Renal cortical epithelial cell (primary cell): ENCODE measurements at regions not wholly inside any gene's neighbourhood (a gene's known extent, or its start where the extent isn't known, plus 50 kb on each side); places are given as distances from the start of the nearest gene placed in this dataset.

Experiments
- DNase-seq: peaks from one replicate; pipeline ENCODE4 v3.0.0-alpha.2; 2011; ENCODE audit warnings: low read depth

DNA sequence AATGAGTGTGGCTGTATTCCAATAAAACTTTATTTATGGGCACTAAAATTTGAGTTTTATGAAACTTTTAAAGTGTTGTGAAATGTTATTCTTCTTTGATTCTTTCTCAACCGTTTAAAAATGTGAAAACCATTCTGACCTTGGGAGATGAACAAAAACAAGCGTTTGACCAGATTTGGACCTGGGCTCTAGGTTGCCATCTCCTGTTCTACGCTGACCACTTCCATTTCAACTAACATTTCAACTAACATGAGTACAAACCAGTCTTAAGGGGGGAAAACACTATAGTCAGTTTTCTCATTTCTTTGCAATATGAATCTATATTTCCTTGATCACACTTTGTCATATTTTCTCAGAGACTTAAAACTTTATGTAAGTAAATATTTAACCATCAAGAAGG is 118.4 kb upstream of the IRX5 start:
- no peak for DNase-seq

DNA sequence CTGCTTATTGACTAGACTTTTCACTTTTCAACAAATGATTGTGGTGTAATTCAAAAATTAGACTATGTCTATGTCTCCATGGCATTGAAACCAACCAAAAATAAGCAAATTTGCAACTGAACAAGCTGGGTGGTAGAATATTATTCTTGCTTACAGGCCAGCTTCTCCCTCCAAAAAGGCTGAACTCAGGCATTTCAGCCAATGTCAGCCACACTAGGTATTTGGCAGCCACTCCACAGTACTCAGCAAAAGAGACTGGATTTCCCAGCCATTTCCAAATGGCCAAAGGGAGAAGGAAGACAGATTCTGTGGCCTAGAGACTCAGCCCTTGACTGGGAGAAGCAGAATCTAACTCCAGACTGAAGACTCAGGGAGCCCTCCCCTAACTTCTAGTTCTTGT is 121.8 kb upstream of the IRX5 start:
- DNase-seq: no peak

DNA sequence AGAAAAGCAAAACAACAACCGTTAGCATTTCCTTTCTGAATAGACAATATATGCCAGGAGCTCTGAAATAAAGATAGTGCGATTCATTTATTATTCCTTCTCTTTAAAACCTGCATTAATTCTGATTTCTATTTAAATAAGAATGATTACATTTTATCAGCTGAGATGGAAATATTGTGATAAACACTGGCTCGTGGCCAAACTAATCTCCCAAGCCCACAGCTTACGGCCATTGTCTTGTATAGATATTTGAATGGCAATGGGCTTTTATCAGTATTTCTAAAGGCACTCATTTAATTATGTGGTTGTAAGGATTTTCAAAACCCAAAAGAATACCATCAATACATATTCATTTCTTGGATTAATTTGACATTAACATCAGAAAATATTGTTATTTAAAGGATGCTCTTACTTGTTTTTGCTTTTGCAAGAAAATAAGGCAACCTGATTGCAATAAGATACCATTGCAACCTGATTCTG is 123.7 kb upstream of the IRX5 start:
- DNase-seq: no peak

DNA sequence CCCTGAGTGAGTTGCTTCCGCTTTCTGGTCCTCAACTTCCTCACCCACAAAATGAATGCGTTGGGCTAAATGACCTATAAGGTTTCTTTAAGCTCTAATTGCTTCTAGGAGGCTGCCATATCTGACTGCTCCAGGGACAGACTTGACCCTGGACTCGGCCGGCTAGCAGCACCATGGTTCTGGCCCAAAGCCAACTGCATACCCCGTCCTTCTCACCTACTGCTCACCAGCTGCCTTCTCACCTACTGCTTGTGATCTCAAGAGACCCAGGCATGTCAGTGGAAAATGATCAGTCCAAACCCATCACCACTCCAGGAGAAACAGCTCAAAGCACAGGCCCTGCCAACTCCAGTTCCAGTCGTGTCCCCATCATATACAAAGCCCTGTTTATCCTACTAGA is 124.3 kb upstream of the IRX5 start:
- DNase-seq: no peak

DNA sequence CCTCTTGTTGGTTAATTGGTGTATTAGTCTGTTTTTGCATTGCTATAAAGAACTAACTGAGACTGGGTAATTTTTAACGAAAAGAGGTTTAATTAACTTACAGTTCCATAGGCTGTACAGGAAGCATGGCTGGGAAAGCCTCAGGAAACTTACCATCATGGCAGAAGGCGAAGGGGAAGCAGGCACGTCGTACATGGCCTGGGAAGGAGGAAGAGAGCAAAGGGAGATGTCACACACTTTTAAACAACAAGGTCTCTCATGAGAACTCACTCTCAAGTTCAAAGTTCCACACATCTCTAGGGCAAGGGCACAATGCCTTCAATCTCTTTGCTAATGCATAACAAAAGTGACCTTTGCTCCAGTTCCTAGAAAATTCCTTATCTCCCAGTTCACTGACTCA is 125.0 kb upstream of the IRX5 start:
- DNase-seq: no peak

DNA sequence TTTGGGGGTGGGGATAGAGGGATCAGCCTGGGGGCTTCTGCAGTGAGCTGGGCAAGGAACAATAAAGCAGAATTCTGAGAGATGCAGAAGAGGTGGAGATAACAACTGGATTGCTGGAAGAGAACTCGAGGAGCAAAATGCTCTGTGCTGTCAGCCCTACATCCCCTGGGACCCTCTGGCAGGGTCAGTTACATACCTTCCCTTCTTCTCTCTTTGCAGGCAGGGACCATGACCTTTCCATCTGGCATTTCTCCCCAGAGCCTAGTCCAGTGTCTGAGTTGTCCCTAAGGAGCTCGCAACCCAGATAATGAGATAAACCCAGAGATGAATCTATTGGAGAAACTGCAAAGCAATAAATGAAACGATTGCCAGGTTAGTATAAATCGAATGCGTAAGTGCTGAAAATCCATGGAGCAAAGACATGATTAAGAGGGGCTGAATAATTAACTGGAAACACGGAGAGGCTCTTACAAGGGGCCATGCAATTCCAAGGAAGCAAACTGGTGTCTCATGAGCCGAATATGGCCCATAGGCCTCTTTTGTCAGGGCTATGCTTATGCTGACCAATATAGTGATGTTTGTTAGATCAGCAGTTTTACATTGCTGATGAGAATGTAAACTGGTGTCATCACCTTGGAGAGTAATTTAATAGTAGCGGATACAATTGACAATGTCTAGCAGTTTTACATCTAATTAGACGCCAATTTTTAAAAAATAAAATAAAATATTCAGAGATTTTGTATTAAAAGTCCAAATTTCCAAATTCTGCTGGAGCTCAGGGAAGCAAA is 129.4 kb upstream of the IRX5 start:
- no peak for DNase-seq

DNA sequence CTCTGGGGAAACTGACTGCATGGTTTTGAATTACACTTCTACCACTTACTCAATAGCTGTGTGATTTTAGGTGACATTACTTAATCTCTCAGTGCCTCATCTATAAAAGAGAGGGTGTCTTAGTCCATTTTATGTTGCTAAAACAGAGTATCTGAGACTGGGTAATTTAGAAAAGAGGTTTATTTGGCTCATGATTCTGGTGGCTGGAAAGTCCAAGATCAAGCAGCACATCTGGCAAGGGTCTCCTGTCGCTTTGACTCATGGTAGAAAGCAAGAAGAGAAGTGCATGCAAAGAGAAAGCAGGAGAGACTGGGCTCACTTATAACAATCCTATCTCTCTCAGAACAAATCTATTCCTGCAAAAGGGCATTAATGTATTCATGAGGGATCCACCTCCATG is 132.4 kb upstream of the IRX5 start:
- no peak for DNase-seq

DNA sequence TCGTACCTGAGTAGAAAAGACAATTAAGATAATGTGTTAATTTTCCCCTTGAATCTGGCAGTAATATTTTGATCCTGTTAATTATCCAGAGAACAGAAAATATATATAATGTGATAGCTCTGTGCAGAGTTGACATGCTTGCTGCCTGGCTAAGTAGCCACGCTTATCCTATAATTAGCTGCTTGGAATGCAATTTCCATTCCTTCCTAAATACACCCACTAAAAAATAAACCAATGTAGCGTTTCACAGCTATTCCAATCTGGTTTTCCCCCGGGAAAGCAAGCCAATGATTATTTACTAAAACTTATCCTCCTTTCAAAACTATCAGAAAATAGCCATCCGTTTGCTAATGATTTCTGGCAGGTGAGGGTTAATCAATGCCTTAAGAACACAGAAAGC is 134.5 kb upstream of the IRX5 start:
- no peak for DNase-seq

DNA sequence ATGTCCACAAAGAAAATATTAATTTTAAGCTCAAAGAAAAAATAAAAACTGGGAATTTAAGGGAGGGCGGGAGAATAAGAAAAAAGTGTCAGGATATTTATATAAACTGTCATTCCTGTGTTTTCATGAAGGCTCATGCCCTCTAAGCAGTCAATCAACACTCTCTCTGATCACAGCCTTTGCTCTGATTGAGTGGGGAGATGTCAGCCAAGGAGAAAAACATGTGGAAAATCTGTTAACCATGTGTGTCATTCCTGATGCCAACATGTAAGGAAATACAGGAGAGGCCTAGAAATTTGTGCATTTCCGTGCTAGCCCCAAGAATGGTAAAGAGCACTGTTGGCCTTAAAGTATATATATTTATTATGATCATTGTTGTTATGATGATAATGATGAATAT is 137.9 kb upstream of the IRX5 start:
- no peak for DNase-seq

DNA sequence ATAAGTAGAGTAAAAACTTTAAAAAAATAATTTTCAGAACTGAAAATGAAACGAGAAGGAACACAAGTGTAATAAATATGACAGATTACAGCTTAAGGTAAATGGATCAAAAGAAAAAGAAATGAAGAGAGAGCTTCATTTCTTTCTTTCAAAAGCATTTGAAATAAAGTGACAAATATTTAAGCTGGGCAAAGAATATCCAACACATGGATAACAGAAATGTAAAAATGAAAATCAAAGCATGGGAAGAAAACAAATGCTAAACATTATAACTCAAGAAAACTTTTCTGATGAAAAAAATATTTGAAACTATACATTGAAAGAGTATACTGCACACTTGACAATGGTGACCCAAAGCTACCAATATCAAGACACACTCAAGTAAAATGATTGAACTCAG is 143.6 kb upstream of the IRX5 start:
- no peak for DNase-seq

DNA sequence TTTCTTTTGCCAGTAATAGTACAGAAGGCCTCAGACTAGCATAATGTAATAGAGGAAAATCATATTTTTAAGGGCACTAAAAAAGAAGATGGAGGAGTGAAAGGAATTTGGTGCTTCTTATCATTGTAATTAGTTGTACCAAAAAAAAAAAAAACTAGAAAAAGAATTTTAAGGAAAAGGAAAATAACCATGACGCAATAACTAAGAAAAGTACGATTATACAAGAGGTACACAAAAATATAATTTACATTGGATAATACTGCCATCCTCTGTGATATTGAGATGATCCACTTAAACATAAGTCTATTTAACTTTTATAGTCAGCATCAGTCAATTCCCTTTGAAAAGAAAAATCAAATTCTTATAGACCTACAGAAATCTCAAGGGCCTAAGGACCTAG is 146.7 kb upstream of the IRX5 start:
- no peak for DNase-seq

DNA sequence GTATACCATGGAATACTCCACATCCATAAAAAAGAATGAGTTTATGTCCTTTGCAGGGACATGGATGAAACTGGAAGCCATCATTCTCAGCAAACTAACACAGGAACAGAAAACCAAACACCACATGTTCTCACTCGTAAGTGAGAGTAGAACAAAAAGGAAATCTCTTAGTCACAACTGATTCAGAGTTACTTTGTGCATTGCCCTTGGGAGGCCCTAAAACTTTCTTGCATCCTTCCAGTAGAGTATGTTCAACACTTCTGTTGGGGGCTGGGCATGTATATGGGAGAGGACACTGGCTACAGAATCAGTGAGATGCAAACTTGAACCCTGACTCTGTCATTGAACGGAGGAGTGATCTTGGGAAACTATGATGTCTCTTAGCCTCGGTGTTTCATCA is 147.4 kb upstream of the IRX5 start:
- DNase-seq: no peak

DNA sequence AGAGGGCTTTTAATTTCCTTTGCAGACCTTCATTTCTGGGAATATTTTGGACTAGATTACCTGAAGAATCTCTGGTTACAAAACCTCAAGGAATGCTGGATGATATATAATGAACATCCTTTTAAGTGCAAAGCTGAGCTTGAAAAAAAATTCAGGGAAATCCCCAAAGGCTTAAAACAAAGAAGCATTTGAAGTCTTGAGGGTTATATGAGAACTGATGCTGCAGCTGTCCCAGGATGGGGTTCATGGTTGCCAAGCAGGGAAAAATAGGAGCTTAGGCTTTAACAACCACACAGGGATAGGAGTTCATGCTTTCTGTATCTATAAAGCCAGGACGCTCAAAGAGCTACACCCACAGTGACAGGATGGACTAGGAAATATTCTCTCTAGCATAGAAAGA is 150.4 kb upstream of the IRX5 start:
- no peak for DNase-seq

DNA sequence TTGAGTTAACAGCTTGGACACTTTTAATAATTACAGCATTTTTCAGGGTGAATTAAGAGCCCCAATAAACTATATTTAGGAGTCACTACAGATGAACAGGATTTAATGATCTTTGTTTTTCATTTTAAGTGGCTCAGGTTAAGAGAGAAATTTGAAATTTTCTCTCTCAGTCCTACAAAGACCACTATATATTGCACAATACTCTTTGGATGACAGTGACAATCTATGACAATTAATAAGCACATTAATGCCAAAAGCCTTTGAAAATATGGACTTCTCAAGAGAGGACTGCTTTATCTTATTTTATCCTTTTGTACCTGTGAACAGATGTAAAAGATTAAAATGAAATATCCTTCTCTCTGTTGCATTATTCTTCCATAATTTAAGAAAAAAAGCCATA is 151.1 kb upstream of the IRX5 start:
- no peak for DNase-seq

DNA sequence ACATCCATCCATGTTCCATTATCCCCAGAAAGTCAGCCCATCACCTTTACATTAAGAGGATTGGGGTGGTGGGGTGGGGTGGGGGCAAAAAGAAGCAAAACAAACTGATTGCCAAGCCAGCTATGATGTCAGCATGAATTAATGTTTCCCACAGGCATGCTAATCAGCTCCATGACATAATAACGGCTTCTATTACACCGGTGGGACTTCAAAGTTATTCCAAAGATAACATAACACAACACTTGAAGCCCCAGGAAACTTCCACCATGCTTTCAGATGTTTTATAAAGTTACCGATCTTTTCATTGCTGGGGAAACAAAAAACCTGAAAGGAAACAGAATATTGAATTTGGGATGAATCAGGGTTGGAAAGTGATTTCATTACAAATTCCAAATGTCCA is 155.9 kb upstream of the IRX5 start:
- no peak for DNase-seq

DNA sequence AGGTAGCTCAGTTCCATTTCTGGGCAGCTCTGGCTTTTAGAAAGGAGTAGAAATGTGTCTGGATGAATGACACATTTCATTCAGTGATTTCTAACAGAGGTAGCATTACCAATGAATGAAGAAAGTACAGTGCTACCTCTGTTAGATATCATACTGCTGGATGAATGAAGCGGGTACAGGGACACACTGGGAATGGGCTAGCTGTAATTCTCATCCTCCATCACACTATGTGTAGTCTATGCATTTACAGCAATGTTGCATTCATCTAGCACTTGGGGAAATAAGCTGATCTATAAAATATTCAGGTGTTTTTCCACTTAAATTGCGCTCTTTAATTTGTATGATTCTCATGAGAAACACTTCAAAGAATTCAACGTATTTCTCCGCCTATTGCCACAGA is 158.3 kb upstream of the IRX5 start:
- no peak for DNase-seq

DNA sequence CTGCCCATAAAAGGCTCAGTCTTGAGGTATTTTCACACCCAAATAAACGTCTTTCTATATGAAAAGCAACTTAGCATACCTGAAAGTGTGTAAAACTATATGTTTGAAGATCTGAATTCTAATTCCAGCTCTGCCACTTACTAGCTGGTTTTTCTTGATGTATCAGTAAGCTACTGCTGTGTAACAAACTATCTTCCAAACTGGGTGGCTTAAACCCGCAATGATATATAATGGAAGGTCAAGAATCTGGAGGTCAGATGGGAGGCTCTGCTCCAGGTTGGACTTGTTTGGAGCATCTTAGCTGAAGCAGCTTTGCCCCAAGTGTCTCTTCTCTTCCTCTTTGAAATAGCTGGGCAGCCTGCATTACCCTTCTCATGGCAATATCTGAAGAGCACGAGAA is 164.3 kb upstream of the IRX5 start:
- DNase-seq: no peak

DNA sequence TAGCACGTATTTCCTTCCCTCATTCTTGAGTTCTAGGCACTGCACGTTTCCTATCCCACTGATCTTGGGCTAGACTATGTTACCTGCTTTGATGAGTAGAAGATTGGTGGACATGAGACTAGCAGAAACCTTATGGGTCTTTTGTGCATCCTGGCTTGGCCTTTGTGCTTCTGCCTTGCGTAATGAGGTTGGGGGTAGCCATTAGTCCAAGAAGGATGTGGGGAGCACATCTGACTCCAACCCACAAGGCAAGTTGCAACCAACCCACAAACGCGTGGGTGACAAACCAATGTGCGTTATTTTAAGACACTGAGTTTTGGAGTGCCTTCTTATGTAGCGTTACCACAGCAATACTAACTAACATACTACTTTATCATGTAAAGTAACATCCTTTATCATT is 180.4 kb upstream of the IRX5 start:
- no peak for DNase-seq

DNA sequence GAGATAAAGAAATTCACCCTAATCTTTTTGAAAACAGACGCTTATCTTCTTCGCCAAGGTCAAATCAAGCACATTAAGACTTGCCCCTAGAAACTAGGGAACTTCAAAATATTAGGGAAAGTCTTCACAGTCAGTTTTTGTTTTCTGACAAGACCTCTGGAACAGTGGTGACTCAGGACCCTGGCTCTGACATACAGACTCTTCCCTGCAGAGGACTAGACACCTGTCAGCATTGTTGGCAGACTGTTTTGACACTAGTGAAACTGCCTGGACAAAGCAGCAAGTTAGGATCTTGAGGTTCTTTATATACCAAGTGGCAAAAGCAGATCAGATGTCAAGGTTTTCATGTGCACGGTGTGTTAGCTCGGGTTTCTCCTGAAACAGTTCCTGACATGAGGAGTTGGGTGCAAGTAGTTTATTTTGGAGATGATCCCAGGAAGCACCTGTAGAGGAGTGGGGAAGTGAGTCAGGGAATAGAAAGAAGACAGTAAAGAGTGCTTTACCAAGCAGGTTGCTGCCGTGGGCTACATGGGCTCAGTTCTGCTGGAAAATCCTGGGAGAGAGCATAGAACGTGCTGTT is 182.0 kb upstream of the IRX5 start:
- no peak for DNase-seq

DNA sequence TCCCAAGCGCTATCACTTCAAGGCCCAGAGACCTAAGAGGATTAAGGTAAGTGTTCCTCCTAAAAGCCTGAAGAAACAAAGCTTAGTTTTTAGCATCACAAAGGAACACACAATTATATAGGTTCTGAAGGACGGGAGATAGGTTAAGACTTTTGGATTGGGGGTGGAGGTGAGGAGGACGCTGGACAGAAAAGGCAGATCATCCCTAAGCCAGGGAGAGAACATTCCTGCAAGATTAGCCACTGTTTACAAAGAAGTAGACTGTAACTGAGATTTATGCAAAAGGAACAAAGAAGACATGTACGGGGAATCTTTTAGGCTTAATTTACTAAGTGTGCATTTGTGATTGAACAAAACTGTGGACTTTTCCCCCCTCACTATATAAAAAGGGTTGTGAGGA is 184.1 kb upstream of the IRX5 start:
- no peak for DNase-seq

DNA sequence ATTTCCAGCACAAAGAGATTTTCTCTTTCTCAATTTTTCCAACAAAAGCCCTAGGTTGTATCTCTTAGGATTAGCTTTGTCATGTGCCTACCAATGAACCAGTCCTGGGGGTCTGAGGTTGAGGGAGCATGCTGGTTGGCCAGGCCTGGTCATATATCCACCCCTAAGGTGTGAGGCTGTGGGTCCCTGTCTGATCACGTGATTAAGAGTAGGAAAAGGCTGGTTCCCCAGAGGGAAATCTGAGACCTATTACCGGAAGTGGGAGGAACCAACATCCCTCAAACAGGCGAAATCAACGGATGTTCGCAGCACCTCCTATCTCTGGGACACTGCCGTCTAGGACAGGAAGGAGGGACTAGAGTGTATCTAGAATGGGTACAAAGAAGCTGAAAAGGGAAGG is 185.7 kb upstream of the IRX5 start:
- DNase-seq: no peak

DNA sequence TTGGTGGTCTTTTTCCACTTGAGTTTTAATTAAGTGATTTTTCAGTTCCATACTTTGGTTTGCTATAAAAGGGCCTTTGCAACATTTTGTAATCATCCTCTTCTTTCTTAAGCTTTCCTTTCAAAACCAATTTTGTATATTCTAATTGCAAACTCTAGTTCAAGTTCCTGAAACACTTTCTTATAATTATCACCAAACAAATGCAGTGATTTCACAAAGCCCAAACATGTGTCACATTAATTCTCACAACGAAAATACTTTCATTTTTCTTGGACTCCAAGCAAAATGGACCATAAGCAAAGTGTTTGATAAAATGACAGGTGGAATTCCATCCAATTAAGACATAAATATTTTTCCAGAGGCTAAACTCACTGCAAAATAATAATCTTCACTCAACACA is 188.2 kb upstream of the IRX5 start:
- no peak for DNase-seq

DNA sequence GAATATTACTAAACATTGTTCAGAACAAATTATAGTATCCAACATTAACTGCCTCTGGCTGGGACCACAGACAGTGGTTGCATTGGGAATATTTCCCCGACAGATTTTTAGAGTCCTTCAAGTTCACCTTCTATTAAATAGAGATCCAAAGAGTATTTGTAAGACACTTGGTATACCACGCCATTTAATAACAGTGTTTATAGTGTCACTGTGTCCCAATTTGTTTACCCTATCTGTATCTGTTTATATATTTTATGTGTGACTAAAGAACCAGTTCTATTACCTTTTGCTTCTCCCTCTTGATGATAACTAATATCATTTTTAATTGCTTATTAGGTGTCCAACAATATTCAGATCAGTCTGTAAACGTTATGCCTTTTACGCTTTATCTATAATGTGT is 191.3 kb upstream of the IRX5 start:
- no peak for DNase-seq

DNA sequence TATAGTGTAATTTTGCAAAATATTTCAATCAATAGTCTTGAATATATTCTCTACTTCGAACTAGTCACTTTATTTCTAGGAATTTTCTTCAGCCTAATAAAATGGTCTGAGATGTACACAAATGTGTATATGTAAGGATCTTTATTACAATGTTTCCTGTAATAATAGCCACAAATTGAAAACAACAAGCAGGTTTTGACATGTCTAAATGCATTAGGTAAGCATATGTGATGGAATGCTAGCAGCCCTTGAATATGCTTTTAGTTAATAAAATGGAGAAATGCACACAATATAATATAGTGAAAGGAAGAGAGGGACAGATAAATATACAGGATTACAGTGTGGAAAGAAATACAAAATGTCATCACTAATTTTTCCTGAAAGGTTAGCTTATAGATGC is 196.5 kb upstream of the IRX5 start:
- DNase-seq: no peak
